BE2C (cell line): ENCODE measurements at regions not wholly inside any gene's neighbourhood (a gene's known extent, or its start where the extent isn't known, plus 50 kb on each side); places are given as distances from the start of the nearest gene placed in this dataset.
A peak's percentile ranks its signal among the peaks of the same experiment; 100 is the strongest.

Experiments
- DNase-seq: peaks from one replicate; pipeline ENCODE4 v3.0.0-alpha.2; 2020
- H3K27me3 ChIP-seq: fragments of 250-450 bp; sonication (Bioruptor Pico); 2 replicates; pipeline ENCODE4 v1.5.1; 2020; ENCODE audit warnings: mild to moderate bottlenecking
- H3K36me3 ChIP-seq: fragments of 250-450 bp; sonication (Bioruptor Pico); 2 replicates; pipeline ENCODE4 v1.5.1; 2020; ENCODE audit warnings: mild to moderate bottlenecking
- H3K4me1 ChIP-seq: fragments of 250-450 bp; sonication (Bioruptor Pico); 2 replicates; pipeline ENCODE4 v1.5.1; 2020
- H3K4me3 ChIP-seq: 2 replicates; pipeline ENCODE4 v1.5.1; 2011; ENCODE audit warnings: low read depth, low read length
- H3K9me3 ChIP-seq: fragments of 250-450 bp; sonication (Bioruptor Pico); 2 replicates; pipeline ENCODE4 v1.5.1; 2020
- TF ChIP-seq, protein P1 (sequence below): IDR thresholded peaks from 2 replicates; pipeline ENCODE4 v1.5.1; 2012; ENCODE audit warnings: mild to moderate bottlenecking, low read depth, low read length

DNA sequence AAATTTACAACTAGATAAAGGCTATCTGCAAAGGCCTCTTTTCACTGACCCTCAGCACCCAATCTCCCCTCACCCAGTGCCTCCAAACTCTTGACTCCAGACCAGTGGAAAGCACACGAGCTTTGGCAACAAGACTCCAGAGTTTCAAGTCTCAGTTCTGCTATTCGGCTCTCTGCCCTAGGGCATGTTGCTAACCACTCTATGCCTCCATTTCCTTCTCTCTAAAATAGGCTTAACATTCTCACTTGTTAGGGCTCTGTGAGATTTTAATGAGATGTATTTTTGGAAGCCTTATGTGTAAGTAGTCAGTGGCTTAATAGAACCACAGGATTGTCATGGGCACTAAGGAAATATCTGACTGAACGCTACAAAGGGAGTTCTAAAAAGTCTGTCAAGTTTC is 116.5 kb upstream of the IQCM start:
- H3K36me3 ChIP-seq = no peaks in the 10 kb centered on the region
- H3K27me3 ChIP-seq = no peaks in the 10 kb centered on the region
- H3K4me1 ChIP-seq = peaks cover 7% of the 10 kb centered on the region
- H3K9me3 ChIP-seq = no peaks in the 10 kb centered on the region
- no peak overlapping the region for H3K4me3 ChIP-seq
- TF ChIP-seq, protein P1, sequence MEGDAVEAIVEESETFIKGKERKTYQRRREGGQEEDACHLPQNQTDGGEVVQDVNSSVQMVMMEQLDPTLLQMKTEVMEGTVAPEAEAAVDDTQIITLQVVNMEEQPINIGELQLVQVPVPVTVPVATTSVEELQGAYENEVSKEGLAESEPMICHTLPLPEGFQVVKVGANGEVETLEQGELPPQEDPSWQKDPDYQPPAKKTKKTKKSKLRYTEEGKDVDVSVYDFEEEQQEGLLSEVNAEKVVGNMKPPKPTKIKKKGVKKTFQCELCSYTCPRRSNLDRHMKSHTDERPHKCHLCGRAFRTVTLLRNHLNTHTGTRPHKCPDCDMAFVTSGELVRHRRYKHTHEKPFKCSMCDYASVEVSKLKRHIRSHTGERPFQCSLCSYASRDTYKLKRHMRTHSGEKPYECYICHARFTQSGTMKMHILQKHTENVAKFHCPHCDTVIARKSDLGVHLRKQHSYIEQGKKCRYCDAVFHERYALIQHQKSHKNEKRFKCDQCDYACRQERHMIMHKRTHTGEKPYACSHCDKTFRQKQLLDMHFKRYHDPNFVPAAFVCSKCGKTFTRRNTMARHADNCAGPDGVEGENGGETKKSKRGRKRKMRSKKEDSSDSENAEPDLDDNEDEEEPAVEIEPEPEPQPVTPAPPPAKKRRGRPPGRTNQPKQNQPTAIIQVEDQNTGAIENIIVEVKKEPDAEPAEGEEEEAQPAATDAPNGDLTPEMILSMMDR = no peak
- no peak for DNase-seq

DNA sequence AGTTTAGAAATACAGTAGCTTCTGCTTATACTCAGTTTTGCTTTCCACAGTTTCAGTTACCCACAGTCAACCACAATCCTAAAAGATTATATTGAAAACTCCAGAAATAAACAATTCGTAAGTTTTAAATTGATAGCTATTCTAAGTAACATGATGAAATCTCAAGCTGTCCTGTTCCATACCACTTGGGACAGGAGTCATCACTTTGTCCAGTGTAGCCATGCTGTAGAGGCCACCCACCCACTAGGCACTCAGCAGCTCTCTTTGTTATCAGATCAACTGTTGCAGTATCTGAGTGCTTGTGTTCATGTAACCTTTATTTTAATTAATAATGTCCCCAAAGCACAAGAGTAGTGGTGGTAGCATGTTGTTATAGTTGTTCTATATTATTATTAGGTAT is 117.5 kb upstream of the IQCM start:
- Histone ChIP-seq H3K4me3 (no peak overlapping the region), H3K9me3 (no peaks in the 10 kb centered on the region), H3K36me3 (no peaks in the 10 kb centered on the region), H3K4me1 (peaks cover 7% of the 10 kb centered on the region), H3K27me3 (no peaks in the 10 kb centered on the region)
- TF ChIP-seq, protein P1 = no peak
- no peak for DNase-seq

DNA sequence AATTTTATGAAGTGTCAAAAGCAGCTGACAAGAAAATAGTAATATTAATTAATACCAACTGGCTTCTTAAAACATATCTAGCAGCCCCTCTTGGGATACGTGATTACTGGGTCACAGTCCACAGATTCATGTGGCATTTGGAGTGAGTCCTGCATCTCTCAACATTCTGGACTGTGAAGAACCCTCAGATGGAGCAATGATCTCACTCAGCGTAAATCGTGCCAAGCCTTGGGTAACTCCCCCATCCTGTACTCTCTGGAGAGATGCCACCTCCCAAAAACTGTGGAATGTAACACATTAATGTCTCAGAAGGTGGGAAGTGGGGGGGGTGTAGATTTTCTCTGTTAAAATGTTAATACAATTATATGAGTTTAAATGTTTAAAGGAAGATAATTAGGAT is 118.2 kb upstream of the IQCM start:
- TF ChIP-seq, protein P1 = no peak
- peaks cover 7% of the 10 kb centered on the region for H3K4me1 ChIP-seq
- H3K9me3 ChIP-seq = no peaks in the 10 kb centered on the region
- no peak overlapping the region for H3K4me3 ChIP-seq
- no peaks in the 10 kb centered on the region for H3K27me3 ChIP-seq
- no peaks in the 10 kb centered on the region for H3K36me3 ChIP-seq
- DNase-seq = no peak

DNA sequence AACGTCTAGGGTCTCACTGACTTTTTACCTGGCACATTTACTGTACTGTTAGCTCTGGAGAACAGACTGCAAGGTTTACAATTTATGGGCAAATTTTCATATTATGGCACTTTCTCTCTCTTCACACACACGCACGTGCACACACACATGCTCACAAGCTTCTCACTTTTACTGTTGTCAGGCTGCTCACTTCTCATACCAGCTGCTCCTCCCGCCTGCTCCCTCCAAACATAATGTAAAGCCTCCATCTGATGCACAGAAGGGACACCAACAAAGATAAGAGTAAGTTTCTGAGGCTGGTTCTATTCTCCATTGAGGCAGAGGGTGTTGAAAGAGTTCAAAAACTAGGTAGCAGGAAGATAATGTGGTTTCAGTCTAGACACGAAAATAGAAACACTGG is 128.9 kb upstream of the DCLK2 start:
- Histone ChIP-seq H3K27me3 (no peaks in the 10 kb centered on the region), H3K4me3 (no peak overlapping the region), H3K9me3 (no peaks in the 10 kb centered on the region), H3K4me1 (peaks cover 8% of the 10 kb centered on the region), H3K36me3 (no peaks in the 10 kb centered on the region)
- TF ChIP-seq, protein P1 = no peak
- no peak for DNase-seq

DNA sequence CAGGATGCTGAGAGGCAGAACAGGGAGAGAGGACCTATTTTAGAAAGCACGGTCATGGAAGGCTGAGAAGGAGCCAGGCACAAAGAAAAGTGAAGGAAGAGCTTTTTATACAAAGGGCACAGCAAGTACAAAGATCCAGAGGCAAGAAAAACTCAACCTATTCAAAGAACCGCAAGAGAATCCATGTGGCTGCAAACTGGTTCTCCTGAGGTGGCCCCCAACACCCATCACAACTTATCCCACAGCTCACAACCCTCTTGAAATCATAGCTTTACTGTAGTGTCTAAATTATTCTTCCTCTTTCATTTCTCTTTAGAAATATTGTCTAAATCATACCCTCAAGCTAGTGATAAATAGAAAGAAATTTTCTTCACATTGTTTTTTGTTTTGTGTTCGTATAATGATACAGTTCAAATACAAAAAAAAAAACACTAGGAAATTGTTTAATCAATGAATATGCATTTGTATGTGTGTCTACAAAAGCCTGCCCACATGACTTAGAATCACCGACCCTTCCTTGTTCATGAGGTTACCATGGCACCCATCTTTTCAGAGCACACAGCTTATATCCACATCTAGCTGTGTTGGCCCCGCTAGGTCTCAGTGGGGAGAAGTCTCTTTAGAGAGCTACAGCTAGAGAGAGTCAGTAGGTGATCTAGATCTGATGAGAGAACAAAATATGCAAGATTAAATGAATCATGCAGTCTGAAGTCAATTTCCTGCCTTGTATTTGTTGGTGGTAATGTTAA is 126.9 kb upstream of the DCLK2 start:
- peak; percentile 19 for DNase-seq
- TF ChIP-seq, protein P1 = no peak
- H3K36me3 ChIP-seq = no peaks in the 10 kb centered on the region
- no peaks in the 10 kb centered on the region for H3K27me3 ChIP-seq
- H3K4me3 ChIP-seq = no peak overlapping the region
- H3K9me3 ChIP-seq = no peaks in the 10 kb centered on the region
- peaks cover 8% of the 10 kb centered on the region for H3K4me1 ChIP-seq

DNA sequence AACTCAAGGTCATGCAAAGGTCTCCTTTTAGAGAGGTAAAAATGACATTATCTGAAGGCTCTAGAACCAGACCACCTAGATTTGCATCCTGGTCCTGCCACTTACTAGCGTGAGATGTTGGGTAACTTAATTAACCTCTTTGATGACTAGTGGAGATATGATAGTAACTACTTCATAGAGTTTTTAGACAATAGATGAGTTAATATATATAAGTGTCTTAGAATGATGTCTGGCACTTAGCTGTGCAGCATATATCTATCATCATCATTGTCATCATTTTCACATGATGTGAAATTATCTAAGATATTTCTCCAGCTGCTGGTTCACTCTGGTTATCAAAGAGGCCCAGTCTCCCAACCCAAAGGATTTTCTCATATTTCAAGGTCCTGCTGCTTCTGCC is 126.1 kb upstream of the DCLK2 start:
- peaks cover 8% of the 10 kb centered on the region for H3K4me1 ChIP-seq
- no peaks in the 10 kb centered on the region for H3K9me3 ChIP-seq
- TF ChIP-seq, protein P1 = no peak
- H3K4me3 ChIP-seq = no peak overlapping the region
- DNase-seq = peak; percentile 34
- no peaks in the 10 kb centered on the region for H3K36me3 ChIP-seq
- H3K27me3 ChIP-seq = no peaks in the 10 kb centered on the region
